Body of pancreas (tissue), 4 donors: ENCODE measurements at regions not wholly inside any gene's neighbourhood (a gene's known extent, or its start where the extent isn't known, plus 50 kb on each side); places are given as distances from the start of the nearest gene placed in this dataset.

Experiments used
- CTCF ChIP-seq, 7 experiments: fragments of 450-650 bp in 4 of 7; fragments of 200-600 bp in 3 of 7; sonication (generic) in 3 of 7; IDR thresholded peaks; one replicate each; pipeline ENCODE4 v1.5.1; 2016 to 2019; ENCODE audit warnings: antibody characterized with exemption in 7 of 7
- POLR2A ChIP-seq, 3 donors: fragments of 450-650 bp; IDR thresholded peaks; one replicate each; pipeline ENCODE4 v1.6.1; 2016; ENCODE audit warnings: antibody characterized with exemption in 3 of 3, mild to moderate bottlenecking in 2 of 3

GRCh38 chr5:147018812-147019211, 140.3 kb upstream of the PPP2R2B start:
- TF ChIP-seq CTCF (IDR thresholded peaks at IDR 0.05) (no peak), POLR2A (IDR thresholded peaks at IDR 0.05) (no peak)
